Astrocyte of the cerebellum (primary cell): ENCODE measurements at regions not wholly inside any gene's neighbourhood (a gene's known extent, or its start where the extent isn't known, plus 50 kb on each side); places are given as distances from the start of the nearest gene placed in this dataset.
"Not testable (repeated sequence)": the region's sequence is repeated elsewhere in the genome, so short reads cannot be mapped to it uniquely, and the experiment has no call there.

Source experiments
- DNase-seq: peaks from one replicate; pipeline ENCODE4 v3.0.0-alpha.2; 2011; ENCODE audit warnings: low read depth
- H3K4me3 ChIP-seq: 2 replicates; pipeline ENCODE4 v1.5.1; 2011; ENCODE audit warnings: mild to moderate bottlenecking, low read depth, low read length, moderate library complexity
- in situ Hi-C: cut with HindIII; loops from 2 replicates; pipeline ENCODE4 v1.10.0; 2017; ENCODE audit warnings: low sequenced_read_pairs
- TF ChIP-seq, protein P1 (sequence below): IDR thresholded peaks from 2 replicates; pipeline ENCODE4 v1.5.1; 2012; ENCODE audit warnings: low read length, low read depth, moderate library complexity, mild to moderate bottlenecking; ENCODE audit errors: missing control alignments

DNA sequence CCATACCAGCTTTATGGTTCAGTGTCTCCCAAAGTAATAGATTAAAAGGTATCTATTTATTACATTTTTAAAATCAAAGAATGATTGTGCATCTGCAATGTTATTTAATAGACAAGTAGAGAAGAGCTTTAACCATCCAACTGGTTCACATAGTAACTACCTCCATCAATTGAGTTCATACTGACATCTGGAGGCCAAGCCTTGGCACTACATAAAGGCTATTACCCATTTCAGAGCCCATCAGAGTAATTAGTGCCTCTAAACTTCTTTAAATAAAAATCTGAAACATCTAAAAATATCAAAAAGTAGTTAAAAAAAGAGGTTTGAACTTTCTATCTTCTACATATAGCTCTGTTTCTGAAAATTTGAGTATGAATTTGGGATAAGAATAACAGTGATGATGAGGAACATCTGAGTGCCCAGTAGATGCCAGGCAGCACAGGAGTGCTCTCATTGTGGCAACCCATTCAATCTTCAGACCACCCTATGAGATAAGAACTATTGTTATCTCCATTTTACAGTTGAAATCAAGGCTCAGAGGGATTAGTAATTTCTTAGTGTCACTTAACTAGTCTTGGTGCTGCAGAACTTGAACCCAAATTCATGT, 132.9 kb upstream of the DAAM1 start:
- no peak overlapping the region for H3K4me3 ChIP-seq
- peak; percentile 54 for DNase-seq
- in situ Hi-C loops, result no loop called here
- TF ChIP-seq, protein P1, sequence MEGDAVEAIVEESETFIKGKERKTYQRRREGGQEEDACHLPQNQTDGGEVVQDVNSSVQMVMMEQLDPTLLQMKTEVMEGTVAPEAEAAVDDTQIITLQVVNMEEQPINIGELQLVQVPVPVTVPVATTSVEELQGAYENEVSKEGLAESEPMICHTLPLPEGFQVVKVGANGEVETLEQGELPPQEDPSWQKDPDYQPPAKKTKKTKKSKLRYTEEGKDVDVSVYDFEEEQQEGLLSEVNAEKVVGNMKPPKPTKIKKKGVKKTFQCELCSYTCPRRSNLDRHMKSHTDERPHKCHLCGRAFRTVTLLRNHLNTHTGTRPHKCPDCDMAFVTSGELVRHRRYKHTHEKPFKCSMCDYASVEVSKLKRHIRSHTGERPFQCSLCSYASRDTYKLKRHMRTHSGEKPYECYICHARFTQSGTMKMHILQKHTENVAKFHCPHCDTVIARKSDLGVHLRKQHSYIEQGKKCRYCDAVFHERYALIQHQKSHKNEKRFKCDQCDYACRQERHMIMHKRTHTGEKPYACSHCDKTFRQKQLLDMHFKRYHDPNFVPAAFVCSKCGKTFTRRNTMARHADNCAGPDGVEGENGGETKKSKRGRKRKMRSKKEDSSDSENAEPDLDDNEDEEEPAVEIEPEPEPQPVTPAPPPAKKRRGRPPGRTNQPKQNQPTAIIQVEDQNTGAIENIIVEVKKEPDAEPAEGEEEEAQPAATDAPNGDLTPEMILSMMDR, result peak; percentile 85

DNA sequence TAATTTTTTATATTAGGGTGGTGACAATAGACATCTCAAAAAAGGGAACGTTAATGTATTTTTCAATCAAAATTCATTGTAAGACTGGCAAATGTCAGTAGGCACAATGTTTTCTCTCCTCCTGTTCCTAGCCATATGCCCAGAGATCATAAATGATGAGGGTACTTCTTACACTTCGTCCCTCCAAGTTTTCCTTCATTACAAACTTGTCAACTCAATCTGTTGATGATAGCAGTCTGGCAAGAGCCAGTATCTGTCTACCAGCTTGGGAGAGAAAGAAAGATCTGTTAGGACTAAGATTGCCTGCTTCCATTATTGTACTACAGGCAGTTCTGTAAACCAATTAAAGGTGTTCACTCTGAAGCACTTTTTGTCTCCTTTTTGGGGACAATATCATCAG, 130.9 kb upstream of the DAAM1 start:
- DNase-seq, result no peak
- TF ChIP-seq, protein P1, result no peak
- H3K4me3 ChIP-seq, result no peak overlapping the region
- in situ Hi-C loops, result no loop called here

DNA sequence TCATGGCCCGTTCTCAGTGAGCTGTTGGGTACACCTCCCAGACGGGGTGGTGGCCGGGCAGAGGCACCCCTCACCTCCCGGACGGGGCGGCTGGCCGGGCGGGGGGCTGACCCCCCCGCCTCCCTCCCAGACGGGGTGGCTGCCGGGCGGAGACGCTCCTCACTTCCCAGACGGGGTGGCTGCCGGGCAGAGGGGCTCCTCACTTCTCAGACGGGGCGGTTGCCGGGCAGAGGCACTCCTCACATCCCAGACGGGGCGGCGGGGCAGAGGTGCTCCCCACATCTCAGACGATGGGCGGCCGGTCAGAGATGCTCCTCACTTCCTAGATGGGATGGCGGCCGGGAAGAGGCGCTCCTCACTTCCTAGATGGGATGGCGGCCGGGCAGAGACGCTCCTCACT, 129.7 kb upstream of the DAAM1 start:
- in situ Hi-C loops, H3K4me3 ChIP-seq: not testable (repeated sequence)

DNA sequence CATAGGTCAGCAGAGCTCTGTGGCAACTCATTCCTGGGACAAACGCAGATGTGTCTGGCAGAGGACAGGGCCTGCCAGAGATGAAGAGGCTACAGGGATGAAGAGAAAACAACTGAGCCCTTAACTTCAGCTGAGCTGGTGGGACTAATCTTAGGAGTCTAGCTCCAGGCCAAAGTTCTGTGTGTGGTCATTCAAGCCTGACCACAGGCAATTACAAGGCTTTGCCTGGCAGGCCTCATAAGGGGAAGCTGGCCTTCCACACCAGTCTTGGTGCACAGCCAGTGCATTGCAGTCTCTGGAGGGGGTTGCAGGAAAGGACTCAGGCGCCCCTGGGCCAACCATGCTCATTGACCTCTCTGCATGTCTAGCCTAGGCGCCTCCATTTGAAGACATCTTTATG, 127.6 kb upstream of the DAAM1 start:
- TF ChIP-seq, protein P1, result no peak
- in situ Hi-C loops, result no loop called here

More for the DNA sequence above, 129.7 kb upstream of the DAAM1 start:
- not testable (repeated sequence) for DNase-seq

DNA sequence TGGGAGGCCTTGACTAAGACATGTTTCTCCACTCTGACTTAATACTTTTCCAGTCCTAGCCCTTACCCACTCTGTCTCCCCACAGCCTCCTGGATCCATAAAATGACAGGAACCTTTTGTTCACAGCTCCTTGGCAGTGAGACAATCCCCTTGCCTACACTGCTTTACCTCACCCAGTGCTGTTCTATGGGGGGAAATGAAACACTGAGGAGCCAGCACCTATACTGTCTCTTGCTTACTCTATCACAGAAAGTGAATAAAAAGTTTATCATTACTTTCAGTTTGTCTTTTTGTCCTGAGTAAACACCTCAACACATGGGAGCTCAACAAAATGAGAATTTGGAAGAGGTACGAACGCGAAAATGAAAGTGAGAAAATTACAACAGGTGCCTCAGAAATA, 127.2 kb upstream of the DAAM1 start:
- no peak overlapping the region for H3K4me3 ChIP-seq
- TF ChIP-seq, protein P1, result no peak
- in situ Hi-C loops, result no loop called here
- no peak for DNase-seq

More for the DNA sequence above, 127.6 kb upstream of the DAAM1 start:
- H3K4me3 ChIP-seq, result no peak overlapping the region
- peak; percentile 47 for DNase-seq

DNA sequence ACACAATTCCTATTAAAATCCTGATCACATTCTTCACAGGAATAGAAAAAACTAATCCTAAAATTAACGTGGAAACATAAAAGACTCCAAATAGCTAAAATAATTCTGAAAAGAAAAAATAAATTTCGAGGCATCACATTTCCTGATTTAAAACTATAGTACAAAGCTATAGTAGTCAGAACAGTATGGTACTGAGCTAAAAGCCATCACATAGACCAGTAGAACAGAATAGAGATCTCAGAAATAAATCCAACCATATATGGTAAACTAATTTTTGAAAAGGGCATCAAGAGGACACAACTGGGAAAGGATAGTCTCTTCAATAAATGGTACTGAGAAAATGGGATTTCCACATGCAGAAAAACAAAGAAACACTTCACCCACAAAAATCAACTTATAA, 125.2 kb upstream of the DAAM1 start:
- no peak for DNase-seq
- TF ChIP-seq, protein P1, result no peak
- no peak overlapping the region for H3K4me3 ChIP-seq
- in situ Hi-C loops, result no loop called here

DNA sequence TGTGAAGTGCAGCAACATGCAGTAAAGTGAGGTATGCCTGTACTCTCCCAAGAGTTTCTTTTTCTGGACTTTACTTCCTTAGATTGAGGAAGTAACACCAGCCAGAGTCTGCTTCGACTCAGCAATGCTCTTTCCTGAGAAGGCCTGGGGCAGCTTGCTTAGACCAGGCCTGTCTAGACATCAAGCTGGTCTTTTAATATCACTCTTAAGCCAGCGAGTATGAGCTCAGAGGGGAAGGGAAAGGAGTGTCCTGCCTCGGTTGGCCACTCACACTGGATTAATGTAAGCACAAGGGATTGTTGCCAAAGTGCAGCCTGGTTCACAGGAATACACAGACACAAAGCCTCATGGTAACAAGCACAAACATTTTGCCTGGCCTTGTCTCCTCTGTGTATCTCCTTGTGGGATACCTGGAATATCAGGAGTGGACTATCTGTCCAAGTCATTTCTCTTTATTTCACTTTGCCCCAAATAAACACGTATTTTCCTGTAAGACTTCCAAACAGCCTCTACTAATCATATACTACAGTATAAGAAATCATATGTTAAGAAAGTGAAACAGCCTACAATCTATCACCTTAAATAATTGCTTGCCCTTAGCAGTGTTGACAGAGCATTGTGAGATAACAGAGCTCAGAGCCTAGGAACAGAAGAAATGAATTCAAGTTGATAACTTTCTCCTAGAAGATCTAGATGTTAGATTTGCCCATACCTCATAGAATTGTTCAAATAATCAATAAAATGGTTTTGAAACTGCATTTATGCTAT, 121.2 kb upstream of the DAAM1 start:
- no peak overlapping the region for H3K4me3 ChIP-seq
- in situ Hi-C loops, result no loop called here
- TF ChIP-seq, protein P1, result no peak
- DNase-seq, result no peak
